T-helper 9 cell (primary cell): ENCODE measurements at regions not wholly inside any gene's neighbourhood (a gene's known extent, or its start where the extent isn't known, plus 50 kb on each side); places are given as distances from the start of the nearest gene placed in this dataset.

Source experiments
- DNase-seq: peaks from one replicate; pipeline ENCODE4 v3.0.0-alpha.2; 2020

DNA sequence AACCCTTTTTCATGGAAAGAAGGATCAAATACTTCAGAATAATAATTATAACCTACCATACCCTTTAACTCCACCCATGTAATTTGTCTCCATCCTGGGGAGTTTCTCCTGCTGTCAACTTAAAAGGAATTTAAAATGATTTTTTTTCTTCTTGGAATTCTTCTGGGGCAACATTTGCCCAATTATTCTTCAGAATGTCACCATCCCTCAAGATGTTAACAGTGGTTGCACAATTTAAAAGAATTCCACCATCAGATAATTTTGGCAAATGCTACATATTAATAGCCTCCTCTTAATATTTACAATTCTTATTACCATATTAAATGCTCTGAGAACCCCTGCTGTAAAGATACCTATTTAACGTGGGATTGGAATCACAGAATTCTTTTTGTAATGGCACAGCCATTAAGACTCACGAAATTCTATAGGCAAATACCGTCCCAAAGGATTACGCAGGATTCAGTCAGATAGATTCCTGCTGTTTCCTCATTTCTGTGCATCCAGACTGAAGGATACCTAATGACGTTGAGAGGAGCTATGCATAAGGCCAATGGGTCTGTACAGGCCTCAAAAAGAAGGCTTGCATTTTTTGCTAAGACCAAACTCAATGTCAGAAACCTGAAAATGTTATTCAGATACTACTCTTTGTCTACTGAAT is 177.5 kb downstream of the DAD1 start:
- no peak for DNase-seq

DNA sequence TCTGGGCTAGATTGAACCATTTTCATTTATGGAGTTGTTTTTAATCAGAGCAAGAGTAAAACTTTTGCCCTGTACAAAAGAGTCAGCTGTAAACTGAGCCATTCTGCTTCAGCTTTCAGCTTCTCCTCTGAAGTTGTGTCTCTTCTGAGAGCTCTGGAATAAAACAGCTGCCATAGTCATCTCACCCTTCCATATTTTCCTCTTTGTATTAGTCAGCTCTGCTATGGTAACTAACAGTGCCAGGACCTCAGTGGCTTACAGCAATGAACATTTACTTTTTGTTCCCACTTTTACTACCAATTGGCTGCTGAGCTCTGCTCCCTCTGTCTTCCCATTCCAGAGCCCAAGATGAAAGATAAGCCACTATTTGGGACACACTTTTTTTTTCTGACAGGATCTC is 178.5 kb downstream of the DAD1 start:
- DNase-seq: no peak

DNA sequence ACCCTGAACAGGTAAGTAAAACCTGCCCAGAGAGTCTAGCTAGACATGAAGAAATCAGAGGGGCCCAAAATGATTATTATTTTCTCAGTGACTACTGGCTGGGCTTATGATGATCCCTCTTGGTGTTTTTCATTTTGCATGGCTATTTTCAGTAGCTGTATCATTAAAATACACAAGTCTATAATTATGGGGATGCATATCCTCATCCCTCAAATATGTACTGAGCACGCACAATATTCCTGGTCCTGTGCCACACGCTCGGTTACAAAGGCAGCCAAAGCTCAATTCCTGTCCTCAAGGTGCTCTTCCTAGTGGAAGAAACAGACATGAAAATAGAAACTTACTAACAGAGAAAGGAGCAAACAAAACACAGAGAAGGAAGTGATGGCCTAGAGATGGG is 180.0 kb downstream of the DAD1 start:
- DNase-seq: no peak

DNA sequence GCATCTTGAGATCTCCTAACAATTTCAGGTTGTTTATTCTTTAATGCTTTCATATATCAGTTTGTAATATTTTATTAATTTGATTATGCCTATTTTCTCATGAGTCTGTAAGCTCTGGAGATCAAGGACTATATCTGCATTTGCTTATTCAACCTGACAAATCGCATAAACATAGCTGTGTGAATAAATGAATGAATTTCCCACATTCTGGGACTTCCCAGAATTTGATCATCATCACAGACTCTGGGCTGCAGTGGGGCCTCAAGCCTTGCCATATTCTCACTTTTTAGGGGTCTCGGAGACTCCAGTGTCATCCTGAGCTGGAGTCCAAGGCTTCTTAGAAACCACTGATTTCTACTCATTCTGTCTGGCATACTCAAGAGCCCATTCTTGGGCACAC is 180.5 kb downstream of the DAD1 start:
- DNase-seq: no peak

DNA sequence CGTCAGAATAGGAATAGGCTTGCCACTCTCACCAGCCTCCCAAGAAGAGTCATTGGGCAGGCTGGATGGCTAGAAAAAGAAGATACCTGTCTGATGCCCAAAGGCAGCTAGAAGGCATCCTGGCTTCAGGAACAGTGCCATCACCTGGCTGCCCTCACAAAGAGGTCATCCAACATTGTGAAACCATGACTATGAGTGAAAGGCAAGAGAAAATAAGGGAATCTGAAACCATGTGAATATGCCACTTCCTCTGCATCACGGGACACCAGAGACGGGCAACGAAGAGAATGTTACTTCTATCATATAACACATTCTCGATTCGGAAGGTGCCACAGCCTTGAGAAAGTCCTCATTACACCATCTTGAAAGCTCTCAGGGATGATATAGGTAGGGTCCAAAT is 182.0 kb downstream of the DAD1 start:
- no peak for DNase-seq

DNA sequence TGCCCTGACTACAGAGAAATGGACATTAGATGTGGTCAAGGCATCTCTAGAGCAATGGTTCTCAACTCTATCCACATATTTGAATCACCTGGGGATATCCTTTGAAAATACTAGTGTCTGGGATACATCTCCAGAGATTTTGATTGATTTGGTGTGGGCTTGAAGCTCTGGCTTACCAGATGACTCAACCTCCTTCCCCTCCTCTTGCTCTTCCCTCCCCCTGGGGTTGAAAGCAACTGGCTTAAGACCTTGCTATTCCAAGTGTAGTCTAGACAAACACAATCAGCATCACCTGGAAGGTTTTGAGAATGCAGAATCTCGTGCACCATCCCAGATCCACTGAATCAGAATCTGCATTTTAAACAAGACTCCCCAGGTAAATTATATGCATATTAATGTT is 183.8 kb downstream of the DAD1 start:
- no peak for DNase-seq

DNA sequence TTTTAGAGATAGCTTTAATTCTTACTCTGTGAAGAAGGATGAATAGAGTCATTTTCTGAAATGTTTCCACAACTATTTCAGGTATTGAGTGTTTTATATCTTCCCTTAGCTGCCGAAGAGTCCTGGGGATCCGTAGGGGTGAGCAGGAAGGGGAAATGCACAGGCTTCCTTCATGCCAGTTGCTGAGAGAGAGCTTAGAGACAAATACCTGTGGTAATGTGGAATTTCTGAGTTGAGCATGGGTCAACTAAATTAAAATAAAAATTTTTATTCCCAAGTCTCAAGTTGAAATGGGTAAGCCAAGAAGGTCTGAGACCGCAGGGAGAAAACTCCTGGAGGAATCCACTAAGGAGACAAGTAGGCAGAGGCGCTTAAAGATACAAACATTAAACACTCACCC is 185.7 kb downstream of the DAD1 start:
- no peak for DNase-seq

DNA sequence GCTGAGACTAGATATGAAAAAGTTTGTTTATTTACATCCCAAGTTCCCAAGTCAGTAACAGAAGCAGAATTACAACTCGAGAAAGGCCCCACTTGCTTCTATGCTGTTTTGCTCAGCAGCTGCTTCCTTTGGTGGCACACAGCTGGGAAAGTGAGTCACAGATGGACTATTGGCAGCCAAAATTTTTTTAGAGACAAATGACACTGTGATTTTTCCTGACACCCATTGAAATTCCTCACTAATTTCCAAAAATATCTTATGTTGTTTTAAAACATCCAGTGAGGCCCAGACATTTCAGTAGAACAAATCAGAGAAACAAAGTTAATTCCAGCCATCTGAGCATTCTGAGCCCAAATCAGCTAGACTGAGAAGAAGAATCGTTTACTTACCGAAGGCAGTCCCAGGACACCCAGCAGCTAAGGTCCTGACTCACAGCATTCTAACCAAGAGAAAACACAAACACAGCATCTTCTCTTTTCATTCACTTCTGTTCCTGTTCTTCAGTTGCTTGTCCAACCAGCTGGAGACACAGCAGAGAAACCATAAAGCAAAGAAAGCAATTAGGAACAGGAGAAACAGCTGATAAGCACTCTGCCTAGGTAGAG is 188.3 kb downstream of the DAD1 start:
- no peak for DNase-seq

DNA sequence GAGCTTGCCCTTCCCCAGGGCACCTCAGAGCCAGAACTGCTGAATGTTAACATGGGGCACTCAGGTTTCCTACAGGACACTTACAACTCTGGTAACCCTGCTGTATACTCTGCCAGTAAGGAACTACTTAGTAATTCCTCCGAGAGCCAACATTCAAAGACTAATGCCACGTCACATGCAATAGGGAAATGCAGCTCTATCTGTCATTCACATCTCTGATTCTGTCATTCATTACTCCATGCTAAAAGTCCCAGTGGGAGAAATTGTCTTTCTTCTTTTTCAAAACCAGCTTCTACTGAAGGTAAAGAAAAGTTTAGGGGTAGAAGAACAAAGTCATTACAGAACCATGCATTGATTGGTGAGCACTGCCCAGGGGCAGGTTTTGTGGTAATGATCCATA is 189.2 kb downstream of the DAD1 start:
- DNase-seq: no peak

DNA sequence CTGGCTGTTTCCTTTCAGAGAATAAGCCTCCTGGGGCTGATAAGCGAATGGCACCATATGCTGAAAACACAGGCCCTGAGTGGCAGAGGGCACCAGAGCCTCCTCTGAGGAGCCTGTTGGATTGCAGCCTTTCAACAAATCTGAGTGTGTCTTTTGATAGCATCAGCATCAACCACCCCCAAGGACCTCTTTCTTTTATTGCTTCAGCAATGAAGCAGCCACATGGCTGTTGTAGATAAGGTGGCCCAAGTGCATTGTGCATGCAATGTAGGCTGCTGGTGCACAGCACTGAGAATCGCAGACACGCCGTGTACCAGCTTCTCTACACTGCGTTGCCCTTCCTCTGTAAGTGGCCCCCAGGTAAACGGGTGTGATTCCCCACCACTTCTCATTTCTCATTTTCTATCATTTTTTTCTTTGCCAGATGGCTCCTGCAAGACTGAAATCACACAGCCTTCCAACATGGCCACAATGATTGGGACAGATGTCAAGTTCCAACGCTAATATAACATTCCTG is 191.7 kb downstream of the DAD1 start:
- no peak for DNase-seq

DNA sequence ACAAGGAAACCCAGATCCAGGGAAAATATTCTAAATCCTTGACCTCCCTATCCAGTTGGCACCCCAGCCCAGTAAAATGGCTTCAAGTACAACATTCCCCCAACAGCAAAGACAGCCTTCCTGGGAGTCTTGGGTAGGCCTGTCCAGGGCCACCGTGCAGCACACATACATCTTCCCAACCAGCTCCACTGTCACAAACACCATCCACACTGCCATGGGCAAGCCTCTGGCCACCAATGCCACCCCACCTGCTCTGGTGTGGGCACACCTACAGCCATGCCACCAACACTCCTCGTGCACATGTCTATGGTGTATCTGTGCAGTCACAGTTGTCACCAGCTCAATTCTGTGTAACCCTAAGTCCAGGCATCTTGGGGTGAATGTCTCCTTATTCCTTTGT is 193.2 kb downstream of the DAD1 start:
- DNase-seq: no peak

DNA sequence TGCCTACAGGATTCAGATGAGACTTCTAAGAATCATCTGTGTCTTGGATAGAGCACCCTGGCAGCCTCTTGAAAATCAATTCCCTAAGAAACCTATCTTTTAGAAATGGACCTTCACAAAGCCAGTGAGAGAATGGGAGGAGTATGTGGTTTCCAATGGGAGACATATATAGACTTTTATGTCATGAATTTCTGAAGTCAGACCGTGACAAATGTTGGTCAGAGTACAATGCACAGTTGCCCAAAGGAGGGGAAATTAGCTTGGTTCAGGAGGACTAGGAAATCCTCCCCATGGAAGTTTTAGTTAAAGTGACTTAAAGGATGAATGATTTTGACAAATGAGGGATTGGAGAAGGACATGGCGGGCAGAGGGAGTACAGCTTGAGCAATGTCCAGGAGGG is 194.4 kb downstream of the DAD1 start:
- no peak for DNase-seq

DNA sequence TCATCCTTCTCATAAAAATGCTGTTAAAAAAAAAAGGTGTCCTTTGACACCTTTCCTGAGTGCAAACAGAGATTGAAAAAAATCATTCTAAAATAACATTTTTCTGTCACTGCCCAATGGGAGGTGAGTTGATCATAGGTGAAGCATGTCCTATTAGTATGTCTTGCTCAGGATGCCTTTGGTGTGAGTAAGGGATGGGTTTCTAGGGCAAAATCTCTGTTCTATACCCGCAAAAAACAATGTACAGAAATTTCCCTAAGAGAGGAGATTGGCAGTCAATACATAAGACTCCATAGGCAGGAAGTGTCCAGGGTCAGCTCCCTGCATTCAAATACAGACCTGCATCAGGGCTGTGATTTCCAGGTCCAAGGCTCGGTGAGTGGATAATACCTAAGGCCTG is 195.2 kb downstream of the DAD1 start:
- DNase-seq: no peak

DNA sequence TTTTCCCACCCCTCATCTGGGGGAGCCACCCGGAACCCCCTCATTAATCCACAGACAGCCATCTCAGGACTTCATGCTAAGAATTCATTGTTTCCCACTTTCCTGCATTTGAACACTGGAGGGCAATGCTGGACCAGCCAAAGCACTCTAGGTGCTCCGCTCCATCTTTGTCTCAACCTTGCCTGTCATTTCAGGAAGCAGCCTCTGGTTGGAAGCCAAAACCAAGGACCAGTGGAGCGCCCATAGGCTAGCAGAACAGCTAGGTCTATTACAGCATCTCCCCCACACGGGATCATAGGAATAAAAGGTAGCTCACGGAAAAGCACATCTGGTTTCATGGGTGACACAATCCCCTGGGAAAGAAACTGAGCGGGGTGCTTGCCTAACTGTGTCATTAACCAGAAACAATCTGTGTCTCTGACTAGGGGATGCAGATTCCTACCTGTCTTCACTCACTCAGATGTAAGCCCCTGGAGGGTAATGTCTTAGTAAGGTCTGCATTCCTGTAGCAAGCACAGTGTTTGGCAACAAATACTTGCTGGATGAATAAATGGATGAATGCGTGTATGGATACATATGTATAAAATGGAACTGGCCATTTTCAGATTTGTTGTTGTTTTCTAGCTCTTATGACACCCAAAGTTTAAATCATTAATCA is 197.0 kb downstream of the DAD1 start:
- DNase-seq: no peak

DNA sequence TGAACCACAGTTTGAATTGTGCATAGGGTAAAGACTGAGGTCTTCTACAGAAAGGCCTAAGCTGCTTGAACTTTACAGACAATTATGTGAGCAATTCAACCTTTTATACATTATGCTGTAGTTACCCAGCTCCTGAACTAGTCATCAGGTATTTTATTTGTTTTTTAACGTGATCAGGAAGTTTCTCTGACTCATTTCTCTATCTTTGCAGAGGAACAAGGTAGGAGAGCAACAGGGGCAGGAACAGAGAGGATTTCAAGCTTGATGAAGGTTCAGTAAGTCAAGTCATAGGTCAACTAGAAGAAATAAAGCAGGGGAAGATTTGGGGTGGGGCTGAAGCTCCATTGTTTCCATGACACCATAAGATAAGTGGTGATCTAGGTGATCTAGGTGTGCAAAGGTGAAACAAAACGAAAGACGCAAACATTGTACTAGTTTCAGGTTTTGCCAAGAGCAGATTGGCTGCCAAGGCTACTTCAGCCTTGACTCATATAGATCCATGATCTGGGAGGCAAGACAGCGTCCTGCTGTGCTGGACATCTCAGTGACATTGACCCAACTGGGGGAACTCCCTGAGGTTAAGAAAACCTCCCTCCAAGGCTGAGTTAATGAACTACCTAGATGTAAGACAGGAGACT is 198.1 kb downstream of the DAD1 start:
- no peak for DNase-seq

DNA sequence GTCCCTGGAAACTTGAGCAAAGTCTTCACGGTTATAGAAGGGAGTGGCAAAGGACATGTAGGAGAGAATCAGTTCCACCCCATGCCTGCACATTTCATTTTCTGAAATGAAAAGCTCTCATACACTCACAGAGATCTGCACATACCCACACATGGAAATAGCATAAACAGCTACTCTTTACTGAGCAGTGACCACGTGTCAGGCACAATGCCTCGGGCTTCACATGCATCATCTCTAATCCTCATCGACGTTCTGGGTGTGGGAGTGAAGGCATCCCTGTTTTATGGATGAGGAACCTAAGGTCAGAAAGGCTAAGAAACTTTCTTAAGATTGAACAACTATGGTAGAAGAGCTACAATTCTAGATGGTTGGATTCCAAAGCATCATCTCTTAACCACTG is 198.8 kb downstream of the DAD1 start:
- no peak for DNase-seq

DNA sequence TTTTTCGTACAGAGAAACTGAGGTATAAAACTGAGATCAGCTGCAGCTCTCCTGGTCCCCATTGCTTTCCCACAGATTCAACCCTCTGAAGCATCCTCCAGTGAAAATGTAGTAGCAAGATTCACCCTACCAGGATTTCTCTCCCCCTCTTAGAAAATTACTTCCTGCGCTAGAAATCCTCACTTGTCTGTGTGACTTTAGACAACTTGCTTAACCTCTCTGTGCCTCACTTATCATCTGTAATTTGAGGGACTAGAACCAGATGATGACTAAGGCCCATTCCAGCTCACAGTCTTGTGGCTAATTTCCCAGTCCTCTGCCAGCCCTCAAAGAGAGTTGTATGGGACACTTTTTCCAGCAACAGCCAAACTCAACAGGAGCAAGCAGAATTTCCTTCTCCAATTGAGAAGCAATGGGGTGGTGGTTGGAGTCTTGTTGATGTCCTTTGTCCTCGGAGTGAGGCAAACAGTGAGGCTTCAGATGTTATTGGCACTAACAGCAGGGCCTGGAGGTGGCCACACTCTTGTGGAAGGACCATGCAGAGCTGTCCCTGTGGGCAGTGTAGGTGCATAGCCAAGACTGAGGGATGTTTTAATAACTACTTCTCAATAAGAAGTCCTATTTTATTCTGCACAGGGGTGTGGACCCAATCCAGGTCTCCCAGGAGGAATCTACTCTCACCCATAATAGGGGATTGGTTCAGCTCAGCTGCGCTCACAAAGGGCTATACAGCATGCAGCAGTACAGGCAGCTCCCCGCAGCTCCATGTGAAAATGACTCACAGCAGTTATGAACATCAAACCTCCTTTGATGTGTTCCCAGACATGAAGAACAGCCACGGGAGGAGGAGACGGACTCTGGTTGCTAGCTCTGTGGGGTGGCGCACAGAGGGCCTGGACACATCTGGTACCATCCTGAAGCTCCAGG is 200.1 kb downstream of the DAD1 start:
- no peak for DNase-seq

DNA sequence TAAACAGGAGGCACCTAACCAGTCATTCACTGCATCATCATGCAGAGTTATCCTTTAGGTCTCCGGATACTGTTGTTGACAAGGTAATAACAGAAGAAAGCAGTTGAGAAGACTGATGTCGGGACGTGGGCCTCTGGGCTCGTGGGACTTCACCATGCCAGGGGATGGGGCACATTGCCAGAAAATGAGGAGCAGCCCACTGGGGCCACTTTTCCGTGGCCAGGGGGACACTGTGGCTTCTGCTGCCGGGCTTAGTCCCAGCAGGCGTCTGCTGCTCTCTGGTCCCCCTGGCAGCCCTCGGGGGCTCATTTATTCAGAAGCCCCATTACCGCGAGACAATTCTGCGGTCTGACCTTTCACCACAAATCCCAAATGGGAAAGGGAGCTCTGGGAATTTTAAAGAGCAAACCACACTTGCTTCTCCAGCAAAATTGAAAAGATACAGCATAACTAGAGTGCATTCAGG is 201.2 kb downstream of the DAD1 start:
- DNase-seq: no peak

DNA sequence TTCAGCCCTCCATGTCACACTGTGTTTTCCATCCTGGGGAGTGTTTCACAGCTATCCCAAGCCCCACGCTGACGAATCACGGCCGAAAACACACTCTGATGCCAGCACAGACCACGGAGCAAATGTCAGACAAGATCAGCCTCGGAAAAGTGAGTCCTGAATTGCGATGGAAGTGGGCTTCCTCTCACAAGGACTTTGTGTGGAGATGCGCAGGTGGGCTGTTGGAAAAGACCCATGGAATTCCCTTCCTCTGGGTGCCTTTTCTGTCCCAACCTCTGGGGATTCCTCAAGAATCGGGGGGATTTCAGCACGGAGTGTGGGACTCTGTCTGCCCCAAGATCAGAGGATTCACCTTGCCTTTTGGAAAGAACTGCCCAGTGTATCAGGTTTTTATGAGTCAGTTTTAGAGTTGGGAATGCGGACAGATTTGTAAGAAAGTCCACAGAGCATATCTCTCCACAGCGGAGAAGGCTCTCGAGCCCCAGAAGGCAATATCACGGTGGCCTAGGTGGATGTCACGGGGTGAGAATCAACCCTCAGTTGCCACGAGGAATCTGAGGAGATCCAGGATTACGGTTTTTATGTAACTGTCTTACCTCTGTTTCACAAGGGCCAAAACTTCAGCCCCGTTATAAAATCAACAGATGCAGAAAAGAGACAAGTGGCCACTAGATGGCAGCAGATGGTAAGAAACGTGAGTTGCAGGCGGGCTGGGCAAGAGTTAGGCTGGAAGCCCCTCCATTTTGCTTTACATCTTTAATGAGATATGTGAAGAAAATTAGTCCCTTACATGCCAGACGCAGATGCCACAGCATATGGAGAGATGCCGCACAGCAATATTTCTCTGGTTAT is 201.9 kb downstream of the DAD1 start:
- no peak for DNase-seq

DNA sequence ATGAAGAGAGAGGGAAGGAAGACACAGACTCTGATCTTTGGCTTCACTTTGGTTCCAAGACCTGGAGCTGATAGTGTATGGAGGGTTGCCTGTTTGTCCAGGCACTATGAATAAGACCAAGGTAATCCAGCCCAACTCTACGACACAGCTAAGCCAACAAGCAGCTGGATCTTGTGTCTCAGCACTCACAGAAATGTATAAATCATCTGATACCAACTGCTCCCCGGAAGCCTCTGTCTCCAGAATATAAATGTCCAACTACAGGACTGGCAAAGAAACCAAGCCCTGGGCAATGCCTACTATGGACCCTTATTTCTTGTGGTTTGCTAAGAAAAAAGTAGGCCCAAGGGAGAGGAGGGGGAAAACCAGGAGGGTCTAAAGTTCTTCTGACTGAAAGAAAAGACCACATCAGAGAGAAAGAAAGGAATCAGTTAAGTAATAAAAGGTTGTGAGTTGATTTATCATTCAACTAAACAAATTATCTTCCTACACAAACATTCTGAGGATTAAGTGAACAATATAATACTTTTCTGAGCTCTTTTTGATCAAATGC is 204.0 kb downstream of the DAD1 start:
- DNase-seq: no peak

DNA sequence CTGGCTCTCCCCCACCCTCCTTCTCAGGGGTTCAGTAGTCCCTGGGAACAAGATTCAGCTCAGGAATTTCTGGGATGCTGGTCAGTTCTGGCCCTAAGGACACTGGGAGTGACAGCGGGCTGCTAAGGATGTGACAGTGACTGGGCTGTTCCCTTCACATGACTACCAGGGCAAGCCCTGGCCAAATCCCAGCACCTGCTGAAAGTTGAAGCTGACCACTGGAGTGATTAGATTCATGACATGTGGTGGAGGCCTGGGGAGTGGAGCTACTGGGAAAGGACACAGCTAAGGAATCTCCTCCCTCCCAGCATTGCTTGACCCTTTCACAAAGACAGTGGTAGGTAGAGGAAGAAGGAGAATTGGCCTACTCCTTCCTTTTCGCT is 204.9 kb downstream of the DAD1 start:
- DNase-seq: no peak
